GM19238 (cell line): ENCODE measurements at regions not wholly inside any gene's neighbourhood (a gene's known extent, or its start where the extent isn't known, plus 50 kb on each side); places are given as distances from the start of the nearest gene placed in this dataset.

ENCODE experiments used
- DNase-seq: peaks from one replicate; pipeline ENCODE4 v3.0.0; 2011; ENCODE audit warnings: low spot score; ENCODE audit not compliant: insufficient read length

DNA sequence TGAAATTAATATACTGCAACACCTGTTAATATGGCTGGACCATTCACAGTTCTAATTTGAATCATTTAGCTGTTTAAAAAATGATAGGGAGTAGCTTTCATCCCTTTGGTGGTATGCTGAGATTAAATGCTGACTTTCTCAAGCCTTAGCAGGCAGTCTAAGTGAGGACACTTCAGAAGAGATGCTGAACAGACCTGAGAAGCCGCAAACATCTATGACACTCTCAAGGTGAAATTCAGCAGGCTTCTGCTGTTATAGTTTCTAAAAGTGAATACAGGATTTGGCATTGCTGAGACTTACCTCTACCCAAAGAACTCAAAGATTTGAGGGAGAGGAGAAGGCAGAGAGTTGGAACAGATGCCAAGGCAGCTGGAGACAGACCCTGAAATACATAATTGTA lies 431.2 kb upstream of the FAM98A start:
- no peak for DNase-seq

DNA sequence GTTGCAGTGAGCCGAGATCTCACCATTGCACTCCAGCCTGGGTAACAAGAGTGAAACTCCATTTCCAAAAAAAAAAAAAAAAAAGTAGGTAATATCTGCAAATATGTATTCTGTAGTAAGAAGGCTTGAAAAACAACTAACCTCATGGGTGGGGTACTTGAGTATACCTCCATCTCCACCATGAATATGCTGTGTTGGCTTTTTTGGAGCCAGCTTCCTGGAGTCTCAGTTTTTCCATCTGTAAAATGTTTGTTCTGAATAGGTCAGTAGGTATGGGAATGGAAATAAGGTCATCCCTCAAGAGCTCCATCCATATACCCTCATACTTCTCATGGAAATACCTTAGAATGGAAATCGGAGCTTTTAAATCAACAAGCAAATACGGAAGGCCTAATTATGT lies 430.0 kb upstream of the FAM98A start:
- no peak for DNase-seq

DNA sequence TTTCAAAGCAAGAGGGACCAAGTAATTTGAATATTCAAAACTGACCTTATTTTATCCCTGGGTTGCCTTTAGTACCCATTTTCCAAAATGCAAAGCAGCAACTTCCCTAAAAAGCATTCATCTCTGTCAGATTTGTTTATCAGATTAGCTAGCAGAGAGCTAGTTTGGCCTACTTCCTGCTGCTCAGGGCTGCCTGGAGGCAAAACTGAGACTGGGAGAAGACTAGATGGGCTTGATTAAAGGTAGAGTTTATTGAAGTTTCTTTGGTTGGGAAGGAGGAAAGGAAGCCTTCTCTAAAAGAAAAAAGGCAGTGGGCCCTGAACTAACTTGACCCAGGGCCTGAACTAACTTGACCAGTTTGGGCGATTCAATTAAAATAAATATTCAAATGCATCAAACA lies 426.1 kb upstream of the FAM98A start:
- DNase-seq = no peak

DNA sequence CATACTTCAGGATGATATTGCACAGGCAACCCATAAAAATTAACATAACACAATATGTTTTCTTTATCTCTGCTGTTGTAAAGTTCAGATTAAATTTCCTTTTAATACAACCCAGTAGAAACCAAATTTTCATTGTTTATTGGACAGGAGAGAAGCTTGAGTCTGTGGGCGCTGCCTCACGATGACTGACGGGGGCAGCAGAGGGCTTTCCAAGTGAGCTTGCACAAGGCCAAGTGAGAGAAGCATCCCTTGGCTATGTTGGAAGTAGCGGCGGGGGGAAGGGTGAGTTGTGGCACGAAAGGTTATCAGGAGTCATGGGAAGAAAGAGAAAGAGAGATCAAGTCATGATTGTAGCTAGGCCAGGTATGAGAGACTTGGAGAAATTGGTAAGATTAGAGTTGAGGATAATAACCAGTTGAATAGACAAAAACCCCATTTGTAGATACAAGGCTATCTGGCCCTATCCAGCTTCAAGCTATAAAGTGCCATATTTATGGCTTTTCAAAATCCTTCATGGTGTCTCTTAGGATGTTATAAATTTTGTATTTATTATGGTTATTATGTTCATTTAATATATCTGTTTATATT lies 413.7 kb upstream of the FAM98A start:
- no peak for DNase-seq

DNA sequence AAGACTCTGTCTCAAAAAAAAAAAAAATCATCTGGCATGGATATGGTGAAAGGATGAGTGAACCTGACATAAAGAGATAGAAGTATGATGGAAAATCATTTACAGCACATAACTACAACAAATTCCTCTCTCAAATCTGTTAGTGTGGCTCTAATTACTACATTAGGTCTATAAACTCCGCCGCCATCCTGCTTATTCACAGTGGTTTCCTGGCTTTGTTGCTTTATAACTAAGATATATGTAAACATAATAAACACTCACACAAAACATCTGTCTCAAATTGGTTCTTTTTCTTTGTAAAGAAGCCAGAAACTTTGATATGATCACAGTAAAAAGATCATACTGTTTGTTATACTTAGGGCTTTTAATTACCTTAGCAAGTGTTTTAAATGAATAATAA lies 412.6 kb upstream of the FAM98A start:
- DNase-seq = no peak

DNA sequence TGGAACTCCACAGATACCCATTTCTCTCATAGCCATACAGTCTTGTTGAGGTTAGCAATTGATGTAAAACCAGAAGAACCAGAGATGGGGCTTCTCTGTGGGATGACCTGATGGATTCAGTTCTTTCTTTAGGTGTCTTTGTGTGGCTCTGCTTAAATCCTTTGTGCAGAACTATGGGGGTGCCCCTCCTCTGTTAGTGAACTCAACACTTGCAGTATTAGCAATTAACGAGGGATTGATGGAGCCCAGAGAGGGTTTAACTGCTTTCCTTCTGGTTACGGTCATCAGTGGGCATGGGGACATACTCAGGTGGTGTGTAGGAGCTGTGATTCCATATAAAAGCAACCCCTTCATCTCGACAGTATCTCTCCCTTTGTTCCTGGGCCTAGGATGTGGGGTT lies 406.8 kb upstream of the FAM98A start:
- no peak for DNase-seq

DNA sequence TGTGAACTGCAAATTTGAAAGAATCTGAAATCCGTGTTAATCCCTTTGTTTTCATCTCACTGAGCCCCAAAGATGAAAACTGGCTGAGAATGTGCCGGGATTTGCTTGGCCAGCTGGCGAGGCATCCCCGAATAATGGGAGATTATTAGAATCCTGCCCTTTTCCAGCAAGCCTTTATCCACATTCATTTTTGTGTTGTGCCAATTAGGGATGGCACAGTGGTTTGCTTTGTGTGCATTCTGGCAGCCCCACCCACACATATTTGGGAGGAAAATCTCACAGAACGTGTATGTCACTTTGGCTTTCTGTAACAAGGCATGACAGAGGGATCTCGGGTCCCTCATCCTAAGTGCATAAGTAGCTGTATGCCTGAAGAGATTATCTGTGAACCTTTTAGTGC lies 405.8 kb upstream of the FAM98A start:
- no peak for DNase-seq

DNA sequence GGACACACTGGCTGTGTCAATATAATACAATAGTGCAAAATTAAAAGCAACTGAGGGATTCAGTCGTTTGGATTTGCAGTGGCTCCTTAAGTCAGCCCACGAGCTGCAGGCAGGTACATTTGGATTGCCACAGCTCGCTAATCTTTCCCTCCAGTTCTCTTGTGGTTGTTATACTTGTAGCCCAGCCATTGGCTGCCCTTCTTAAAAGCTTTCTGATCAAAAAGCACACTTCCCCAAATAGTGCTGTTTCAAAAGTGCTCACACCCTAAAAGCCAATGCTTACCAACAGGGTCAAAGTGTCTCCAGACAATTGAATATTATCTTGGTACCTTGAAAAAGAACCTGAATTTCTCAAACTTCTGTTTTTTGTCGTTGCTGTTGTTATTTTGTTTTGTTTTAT lies 404.7 kb upstream of the FAM98A start:
- DNase-seq = no peak

DNA sequence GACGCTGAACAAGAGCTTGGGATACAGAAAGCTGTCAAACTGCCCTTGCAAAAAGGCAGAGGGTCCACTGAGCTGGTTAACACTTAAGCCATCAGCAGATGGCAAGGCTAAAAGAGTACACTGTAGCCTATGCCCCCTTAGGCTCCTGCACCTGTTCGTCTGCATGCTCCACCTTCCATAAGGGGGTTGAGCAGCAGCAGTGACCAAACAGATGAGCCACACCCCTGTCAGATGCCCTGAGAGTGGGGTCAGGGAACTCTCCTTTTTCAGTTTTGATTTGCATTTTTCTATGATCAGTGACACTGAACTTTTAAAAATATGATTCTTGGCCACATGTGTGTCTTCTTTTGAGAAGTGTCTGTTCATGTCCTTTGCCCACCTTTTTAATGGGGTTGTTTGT lies 402.5 kb upstream of the FAM98A start:
- no peak for DNase-seq

DNA sequence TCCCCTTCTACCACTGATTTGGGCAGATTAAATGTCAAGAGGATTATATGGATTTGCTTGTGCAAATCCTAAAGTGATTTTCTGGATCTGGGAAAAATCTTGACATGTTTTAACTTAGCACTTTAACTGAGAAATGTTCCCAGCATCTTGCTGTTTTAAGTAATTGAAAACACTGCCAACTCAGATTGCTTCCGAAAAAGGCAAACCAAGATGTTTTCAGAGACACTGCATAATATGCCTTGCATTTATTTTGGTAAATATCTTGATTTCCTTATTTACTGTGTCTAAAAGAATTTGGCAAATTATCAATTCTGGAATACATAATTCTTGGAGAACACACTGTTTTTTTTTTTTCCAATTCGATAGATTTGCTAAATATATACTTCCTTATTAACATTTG lies 385.0 kb upstream of the FAM98A start:
- no peak for DNase-seq

DNA sequence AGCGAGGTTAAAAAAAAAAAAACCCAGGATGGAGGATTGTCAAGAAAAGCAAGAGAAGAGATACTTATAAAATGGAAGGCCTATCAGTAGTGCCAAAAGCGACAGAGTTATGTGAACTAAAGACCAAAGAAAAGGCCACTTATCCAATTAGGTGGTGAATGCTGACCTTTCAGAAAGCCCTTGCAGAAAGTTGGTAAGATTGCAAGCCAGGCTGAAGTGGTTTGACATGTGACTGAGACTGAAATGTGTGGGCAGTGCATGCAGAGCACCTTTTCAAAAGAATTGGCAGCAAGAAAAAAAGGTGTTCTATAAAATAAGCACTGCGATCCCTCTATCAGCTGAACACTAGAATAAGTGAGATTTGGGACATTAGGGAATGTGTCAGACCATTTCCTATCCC lies 379.4 kb upstream of the FAM98A start:
- no peak for DNase-seq

DNA sequence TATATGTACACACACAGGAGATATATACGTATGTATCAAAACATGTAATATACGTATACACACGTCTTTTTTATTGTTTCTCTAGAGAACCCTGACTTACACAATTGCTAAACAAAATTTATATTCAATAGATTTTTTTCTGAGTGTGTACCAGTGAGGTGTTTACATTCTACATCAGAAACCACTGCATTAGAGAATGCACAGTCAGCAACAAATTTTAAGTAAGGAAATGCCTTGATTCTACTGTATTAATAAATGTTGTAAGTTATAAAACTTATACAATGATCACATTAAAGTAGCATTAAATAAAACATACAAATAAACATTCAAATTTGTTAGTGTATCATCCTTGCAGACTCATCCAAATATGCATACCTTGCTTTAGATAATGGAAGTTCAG lies 376.4 kb upstream of the FAM98A start:
- DNase-seq = no peak

DNA sequence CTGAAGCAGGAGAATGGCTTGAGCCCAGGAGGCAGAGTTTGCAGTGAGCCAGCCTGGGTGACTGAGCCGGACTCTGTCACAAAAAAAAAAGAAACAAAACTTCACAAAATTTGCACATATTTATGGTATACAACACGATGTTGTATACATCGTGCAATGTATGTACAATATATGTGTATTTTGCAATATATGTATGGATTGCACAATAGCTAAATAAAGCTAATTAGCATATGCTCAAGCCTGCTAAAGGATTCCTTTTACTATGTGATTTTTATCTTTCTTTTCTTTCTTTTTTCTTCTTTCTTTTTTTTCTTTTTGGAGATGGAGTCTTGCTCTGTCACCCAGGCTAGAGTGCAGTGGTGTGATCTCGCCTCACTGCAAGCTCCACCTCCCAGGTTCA lies 368.0 kb upstream of the FAM98A start:
- no peak for DNase-seq

DNA sequence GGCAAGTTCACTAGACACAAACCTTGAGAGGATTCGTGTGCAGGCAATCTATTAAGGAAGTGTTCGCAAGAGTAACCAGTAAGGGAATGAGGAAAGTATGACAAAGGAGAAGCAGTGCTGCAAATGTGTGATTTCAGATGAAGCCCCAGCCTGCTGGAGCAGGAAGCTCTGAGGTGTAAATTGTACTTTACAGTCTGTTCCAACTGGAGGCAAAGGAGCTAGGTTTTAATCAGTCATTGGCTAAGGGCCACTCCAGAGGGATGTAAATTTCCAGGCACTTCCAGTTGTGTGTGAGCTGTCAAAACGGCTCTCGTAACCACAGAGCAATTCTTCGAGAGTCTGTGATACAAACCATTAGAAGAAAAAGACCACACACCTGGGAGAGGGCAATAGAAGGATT lies 359.5 kb upstream of the FAM98A start:
- no peak for DNase-seq

DNA sequence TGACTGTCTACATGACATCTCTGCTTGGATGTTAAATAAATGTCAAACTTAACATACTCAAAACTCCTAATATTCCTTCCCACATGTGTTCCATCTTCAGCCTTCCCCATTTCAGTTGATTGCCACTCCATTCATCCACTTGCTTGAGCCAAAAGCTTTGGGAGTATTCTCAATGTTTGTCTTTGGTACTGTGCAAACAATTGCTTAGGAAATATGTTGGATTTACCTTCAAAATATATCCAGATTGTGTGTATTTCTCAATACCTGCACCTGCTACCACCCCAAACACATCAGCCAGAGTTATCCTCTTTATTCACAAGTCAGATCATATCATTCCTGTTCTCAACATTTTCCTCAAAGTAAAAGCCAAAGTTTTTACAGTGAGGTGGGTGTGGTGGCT lies 350.3 kb upstream of the FAM98A start:
- DNase-seq = no peak

DNA sequence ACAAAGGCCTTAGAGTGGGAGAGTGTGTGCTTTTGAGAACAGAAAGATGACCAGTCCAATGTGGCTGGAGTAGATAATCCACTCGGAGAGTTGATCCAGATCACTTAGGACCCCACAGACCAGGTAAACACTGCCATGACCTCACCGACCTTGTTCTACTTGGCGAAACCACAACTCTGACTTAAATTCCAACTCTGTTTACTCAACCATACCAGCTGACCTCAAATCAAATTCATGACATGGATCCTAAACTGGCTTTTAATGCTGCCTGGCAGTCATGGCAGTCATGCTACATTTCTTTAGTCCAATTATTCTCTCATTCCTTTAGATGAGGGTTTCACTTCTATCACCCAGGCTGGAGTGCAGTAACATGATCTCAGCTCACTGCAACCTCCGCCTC lies 347.1 kb upstream of the FAM98A start:
- no peak for DNase-seq

DNA sequence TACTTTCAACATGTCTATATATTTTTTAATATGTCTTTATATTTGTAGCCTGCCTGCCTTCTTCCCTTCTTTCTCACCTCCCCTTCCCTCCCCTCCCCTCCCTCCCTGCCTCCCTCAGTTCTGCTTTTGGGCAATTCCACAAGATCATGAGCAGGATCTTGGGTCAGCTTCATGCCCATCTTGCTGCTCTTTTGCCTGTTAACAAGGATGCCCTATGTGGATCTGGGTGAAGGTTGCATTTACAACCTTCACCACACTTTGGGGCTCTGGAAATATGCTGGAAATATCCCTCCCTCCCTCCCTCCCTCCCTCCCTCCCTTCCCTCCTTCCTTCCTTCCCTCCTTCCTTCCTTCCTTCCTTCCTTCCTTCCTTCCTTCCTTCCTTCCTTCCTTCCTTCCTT lies 334.1 kb upstream of the FAM98A start:
- no peak for DNase-seq

DNA sequence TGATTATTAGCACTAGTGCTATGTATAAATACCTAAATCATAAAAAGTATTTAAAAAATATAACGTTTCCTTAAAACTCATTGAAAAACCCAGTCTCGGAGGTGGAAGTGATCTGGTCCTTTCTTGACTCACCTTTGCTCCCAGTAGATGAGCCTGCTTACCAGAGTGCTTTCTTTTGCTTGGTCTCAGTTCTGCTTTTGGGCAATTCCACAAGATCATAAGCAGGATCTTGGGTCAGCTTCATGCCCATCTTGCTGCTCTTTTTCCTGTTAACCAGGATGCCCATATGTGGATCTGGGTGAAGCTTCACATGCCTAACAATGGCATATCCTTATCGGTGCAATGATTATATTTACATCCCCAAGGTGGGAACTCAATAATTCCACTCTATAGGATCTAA lies 332.1 kb upstream of the FAM98A start:
- no peak for DNase-seq

DNA sequence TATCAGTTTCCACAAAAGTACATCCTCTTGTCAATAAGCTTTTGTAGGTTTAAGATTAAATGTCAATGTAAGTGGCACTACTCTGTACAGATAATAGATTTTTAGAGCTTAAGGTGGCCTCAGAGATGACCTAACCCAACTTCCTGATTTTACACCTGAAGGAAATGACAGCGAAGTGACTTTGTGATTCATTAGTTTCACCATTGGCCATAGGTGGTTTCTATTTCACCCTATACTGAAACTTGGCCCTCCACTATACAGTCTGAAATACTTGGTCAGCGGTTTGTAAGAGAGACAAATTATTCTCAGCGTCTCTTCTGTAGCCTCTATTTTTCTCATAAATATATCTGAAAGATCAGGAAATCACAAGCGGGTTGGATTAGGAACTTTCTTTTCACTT lies 330.4 kb upstream of the FAM98A start:
- DNase-seq = no peak

DNA sequence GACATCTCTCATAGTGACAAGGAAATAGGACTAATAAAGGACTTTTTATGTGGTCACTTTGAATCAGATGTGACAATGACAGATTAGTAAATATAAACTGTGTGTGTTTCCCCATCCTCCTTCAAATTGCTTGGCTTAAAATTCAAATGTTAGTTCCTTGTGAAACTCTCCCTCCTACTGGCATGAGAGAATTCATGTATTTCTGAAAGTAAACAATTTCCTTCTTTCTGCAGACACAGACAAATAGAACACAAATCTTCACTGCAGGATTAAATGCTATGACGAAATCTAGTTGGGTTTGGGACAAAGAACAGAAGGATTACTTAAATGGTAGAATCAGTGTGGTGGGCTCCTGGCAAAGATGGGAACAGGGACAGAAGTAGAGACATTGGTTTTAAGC lies 328.7 kb upstream of the FAM98A start:
- no peak for DNase-seq

DNA sequence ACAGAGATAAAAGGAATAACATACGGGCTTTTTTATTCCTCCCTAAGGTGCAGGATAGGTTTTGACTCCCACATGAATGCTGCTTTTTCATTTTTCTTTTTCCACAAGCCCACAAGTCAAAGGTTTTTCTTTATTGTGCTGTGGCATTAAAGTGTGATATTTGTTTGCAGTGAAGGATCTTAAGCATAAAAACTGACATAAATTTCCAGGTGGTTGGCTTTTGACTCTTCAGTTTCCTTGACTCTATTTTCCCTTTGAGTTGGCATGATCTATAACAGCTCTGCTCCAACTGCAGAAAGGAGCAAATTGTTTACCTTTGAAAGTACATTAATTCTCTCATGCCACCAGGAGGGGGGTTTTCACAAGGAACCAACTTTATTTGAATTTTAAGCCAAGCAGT lies 326.2 kb upstream of the FAM98A start:
- DNase-seq = no peak

DNA sequence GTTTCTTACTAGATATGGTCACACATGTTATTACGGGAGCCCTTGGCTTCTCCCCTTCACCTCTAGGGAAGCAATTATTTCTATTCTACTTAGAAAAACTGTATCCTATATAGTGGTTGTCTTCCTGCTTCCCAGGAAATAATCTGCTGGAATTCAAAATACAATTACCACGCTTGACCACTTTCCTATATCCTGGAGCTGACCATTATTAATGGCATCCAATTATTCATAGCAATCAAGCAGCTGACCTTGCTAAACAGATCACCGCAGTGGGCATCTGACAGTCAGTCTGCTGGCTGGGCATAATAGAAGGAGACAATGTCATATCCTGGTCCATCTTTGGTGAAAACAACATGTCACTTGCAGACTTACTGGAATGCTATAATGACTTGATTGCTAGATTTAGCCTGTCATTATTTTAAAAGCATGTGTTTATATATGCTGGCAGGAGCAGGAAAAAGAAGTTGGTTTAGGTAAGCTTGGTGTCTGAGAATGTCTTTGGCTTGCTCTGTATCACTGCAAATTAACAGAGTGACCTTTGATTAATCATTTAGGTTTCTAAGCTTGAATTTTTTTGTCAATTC lies 325.6 kb upstream of the FAM98A start:
- no peak for DNase-seq

DNA sequence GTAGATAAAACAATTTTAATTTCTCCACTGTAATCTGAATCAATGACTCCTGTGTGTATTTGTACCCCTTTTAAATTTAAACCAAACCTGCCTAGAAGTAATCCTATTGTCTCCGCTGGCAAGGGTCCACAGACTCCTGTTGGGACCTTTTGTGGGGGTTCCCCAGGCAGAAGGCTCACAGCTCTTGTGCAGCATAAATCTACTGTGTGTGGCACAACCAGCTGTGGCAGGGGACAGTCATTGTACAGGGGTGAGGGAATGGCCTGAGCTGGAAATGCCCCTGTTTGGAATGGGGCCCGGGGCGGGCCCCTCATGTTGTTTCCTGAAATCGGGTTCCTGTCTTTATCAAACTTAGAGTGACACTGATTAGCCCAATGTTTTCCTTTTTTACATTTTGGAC lies 318.2 kb upstream of the FAM98A start:
- DNase-seq = no peak

DNA sequence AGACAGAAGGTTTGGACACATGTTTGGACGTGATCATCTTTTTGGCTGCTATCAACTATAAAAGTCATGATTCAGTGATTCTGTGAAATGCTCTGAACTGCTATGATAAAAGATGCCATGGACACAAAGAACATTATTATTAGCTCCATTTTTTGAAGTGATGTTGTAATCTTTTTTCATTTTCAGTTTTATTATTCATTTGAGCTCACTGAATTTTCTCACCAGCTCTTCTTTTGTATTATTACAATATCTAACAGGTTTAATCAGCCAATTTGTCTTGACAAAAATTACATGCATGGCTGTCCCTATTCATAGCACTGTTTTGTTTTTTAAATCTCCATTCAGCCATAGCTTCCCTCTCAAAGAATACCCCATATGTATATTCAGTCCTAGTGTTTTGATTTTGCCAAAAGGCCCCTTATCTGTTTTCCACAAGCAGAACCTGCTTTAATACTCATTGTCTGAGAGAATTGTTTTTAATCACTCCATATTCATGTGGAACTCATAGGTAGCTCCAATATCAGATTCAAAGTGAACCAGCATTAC lies 314.0 kb upstream of the FAM98A start:
- DNase-seq = no peak
